Upper lobe of left lung (tissue), 6 donors: ENCODE measurements at regions not wholly inside any gene's neighbourhood (a gene's known extent, or its start where the extent isn't known, plus 50 kb on each side); places are given as distances from the start of the nearest gene placed in this dataset.

Source experiments
- ATAC-seq, 2 donors: fragments of 200-7000 bp; cut with Tn5 transposase; one replicate each; pipeline ENCODE4 v1.9.1; 2022; ENCODE audit warnings: mild to moderate bottlenecking in 2 of 2, moderate library complexity in 2 of 2; ENCODE audit not compliant: low FRiP score in 2 of 2
- DNase-seq, 2 donors: peaks; one replicate each; pipeline ENCODE4 v3.0.0-alpha.2; 2019 to 2020
- H3K27ac ChIP-seq, 4 donors: fragments of 200-600 bp; sonication (generic); one replicate each; pipeline ENCODE4 v1.5.1; 2016 to 2019
- H3K27me3 ChIP-seq, 4 donors: fragments of 200-600 bp; sonication (generic); one replicate each; pipeline ENCODE4 v1.5.1; 2017 to 2019
- H3K36me3 ChIP-seq, 4 donors: fragments of 200-600 bp; sonication (generic); one replicate each; pipeline ENCODE4 v1.5.1; 2016 to 2019
- H3K4me1 ChIP-seq, 4 donors: fragments of 200-600 bp; sonication (generic); one replicate each; pipeline ENCODE4 v1.5.1; 2018 to 2019
- H3K4me3 ChIP-seq, 4 donors: fragments of 200-600 bp; sonication (generic); one replicate each; pipeline ENCODE4 v1.5.1; 2017 to 2019; ENCODE audit warnings: mild to moderate bottlenecking in 2 of 4, moderate library complexity in 1 of 4
- H3K9me3 ChIP-seq, 4 donors: fragments of 200-600 bp; sonication (generic); one replicate each; pipeline ENCODE4 v1.5.1; 2018 to 2019
- EP300 ChIP-seq, 4 donors: sonication (generic); formaldehyde crosslinking; IDR thresholded peaks; one replicate each; pipeline ENCODE4 v1.5.1; 2017; ENCODE audit warnings: antibody characterized with exemption in 4 of 4, control low read depth in 2 of 4
- POLR2A ChIP-seq, 4 donors: fragments of 450-650 bp; IDR thresholded peaks; one replicate each; pipeline ENCODE4 v1.5.1; 2016 to 2017; ENCODE audit warnings: antibody characterized with exemption in 4 of 4, mild to moderate bottlenecking in 2 of 4
- POLR2AphosphoS5 ChIP-seq, 2 donors: sonication (generic); formaldehyde crosslinking; IDR thresholded peaks; one replicate each; pipeline ENCODE4 v1.5.1; 2017; ENCODE audit warnings: antibody characterized with exemption in 2 of 2
- WGBS, 2 donors: methylation state at CpG; one replicate each; pipeline ENCODE4 v1.1.5; 2017 to 2018; 5-methylcytosine and 5-hydroxymethylcytosine counted together
- TF ChIP-seq, protein P1 (sequence below), 6 experiments: fragments of 450-650 bp in 4 of 6; fragments of 200-600 bp in 2 of 6; sonication (generic) in 2 of 6; IDR thresholded peaks; one replicate each; pipeline ENCODE4 v1.5.1; 2016 to 2019; ENCODE audit warnings: antibody characterized with exemption in 6 of 6
- donor health status: DM: no; HTN: no; CAD: no; lungs with moderate emphysema.
- donor health status: DM: no; HTN: yes; CAD: no; lungs with severe emphysema.

- Histone ChIP-seq H3K27me3 (no peaks in the 10 kb centered on the region), H3K9me3 (no peaks in the 10 kb centered on the region), H3K36me3 (no peaks in the 10 kb centered on the region), H3K4me3 (no peak overlapping the region), H3K27ac (no peak overlapping the region), H3K4me1 (no peaks in the 10 kb centered on the region)
- ATAC-seq (no peak), DNase-seq (no peak)
- WGBS, 2 donors = 62 to 63% methylated on average over 1 of the region's 1 CpG
- TF ChIP-seq EP300 (IDR thresholded peaks at IDR 0.05) (no peak), POLR2A (IDR thresholded peaks at IDR 0.05) (no peak), POLR2AphosphoS5 (IDR thresholded peaks at IDR 0.05) (no peak)
- TF ChIP-seq, protein P1, sequence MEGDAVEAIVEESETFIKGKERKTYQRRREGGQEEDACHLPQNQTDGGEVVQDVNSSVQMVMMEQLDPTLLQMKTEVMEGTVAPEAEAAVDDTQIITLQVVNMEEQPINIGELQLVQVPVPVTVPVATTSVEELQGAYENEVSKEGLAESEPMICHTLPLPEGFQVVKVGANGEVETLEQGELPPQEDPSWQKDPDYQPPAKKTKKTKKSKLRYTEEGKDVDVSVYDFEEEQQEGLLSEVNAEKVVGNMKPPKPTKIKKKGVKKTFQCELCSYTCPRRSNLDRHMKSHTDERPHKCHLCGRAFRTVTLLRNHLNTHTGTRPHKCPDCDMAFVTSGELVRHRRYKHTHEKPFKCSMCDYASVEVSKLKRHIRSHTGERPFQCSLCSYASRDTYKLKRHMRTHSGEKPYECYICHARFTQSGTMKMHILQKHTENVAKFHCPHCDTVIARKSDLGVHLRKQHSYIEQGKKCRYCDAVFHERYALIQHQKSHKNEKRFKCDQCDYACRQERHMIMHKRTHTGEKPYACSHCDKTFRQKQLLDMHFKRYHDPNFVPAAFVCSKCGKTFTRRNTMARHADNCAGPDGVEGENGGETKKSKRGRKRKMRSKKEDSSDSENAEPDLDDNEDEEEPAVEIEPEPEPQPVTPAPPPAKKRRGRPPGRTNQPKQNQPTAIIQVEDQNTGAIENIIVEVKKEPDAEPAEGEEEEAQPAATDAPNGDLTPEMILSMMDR (IDR thresholded peaks at IDR 0.05) = no peak
Measured at GRCh38 chr1:195076682-195077081, 1531.6 kb downstream of the KCNT2 start.

- Histone ChIP-seq H3K27ac (no peak overlapping the region), H3K36me3 (no peaks in the 10 kb centered on the region), H3K4me3 (no peak overlapping the region), H3K27me3 (no peaks in the 10 kb centered on the region), H3K9me3 (no peaks in the 10 kb centered on the region), H3K4me1 (no peaks in the 10 kb centered on the region)
- ATAC-seq (no peak), DNase-seq (no peak)
- WGBS, 2 donors = 82 to 93% methylated on average over 2 of the region's 2 CpGs
- TF ChIP-seq, protein P1 (IDR thresholded peaks at IDR 0.05) = no peak
- TF ChIP-seq POLR2AphosphoS5 (IDR thresholded peaks at IDR 0.05) (no peak), EP300 (IDR thresholded peaks at IDR 0.05) (no peak), POLR2A (IDR thresholded peaks at IDR 0.05) (no peak)
Measured at GRCh38 chr1:195075973-195076372, 1532.3 kb downstream of the KCNT2 start.

GRCh38 chr1:195071461-195071860 is 1536.8 kb downstream of the KCNT2 start:
- Histone ChIP-seq H3K36me3 (no peaks in the 10 kb centered on the region), H3K27me3 (no peaks in the 10 kb centered on the region), H3K4me1 (no peaks in the 10 kb centered on the region), H3K27ac (no peak overlapping the region), H3K9me3 (no peaks in the 10 kb centered on the region), H3K4me3 (no peak overlapping the region)
- no peak for DNase-seq
- TF ChIP-seq POLR2A (IDR thresholded peaks at IDR 0.05) = no peak
- TF ChIP-seq, protein P1 (IDR thresholded peaks at IDR 0.05) = no peak
- no peak for TF ChIP-seq POLR2AphosphoS5 (IDR thresholded peaks at IDR 0.05)
- no peak for TF ChIP-seq EP300 (IDR thresholded peaks at IDR 0.05)
- no peak for ATAC-seq
- WGBS, 2 donors = 73% methylated on average over 6 of the region's 6 CpGs

GRCh38 chr1:195065437-195065836 is 1542.8 kb downstream of the KCNT2 start:
- TF ChIP-seq, protein P1 (IDR thresholded peaks at IDR 0.05) = no peak
- TF ChIP-seq POLR2A (IDR thresholded peaks at IDR 0.05) (no peak), POLR2AphosphoS5 (IDR thresholded peaks at IDR 0.05) (no peak), EP300 (IDR thresholded peaks at IDR 0.05) (no peak)
- ATAC-seq = no peak
- Histone ChIP-seq H3K9me3 (no peaks in the 10 kb centered on the region), H3K27ac (no peak overlapping the region), H3K4me1 (no peaks in the 10 kb centered on the region), H3K36me3 (no peaks in the 10 kb centered on the region), H3K4me3 (no peak overlapping the region), H3K27me3 (no peaks in the 10 kb centered on the region)
- no peak for DNase-seq
- WGBS, 2 donors = 82 to 85% methylated on average over 5 of the region's 5 CpGs

DNA sequence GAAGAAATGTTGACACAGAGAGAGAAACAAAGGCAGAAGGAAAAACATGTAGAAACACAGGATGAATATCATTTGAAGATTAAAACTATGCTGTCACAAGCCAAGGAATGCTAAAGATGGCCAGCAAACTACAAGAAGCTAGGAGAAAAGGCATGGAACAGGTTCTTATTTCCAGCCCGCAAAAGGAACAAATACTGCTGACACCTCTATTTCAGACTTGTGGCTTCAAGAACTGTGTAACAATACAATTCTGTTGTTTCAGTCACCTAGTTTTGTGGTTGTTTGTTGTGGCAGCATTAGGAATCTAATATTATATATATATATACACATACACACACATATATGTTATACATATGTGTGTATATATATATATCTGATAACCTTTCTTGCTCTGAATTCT is 1543.9 kb downstream of the KCNT2 start:
- Histone ChIP-seq H3K27ac (no peak overlapping the region), H3K36me3 (no peaks in the 10 kb centered on the region), H3K4me3 (no peak overlapping the region), H3K27me3 (no peaks in the 10 kb centered on the region), H3K9me3 (no peaks in the 10 kb centered on the region), H3K4me1 (no peaks in the 10 kb centered on the region)
- 63 to 94% methylated on average over 1 of the region's 1 CpG for WGBS, 2 donors
- TF ChIP-seq, protein P1 (IDR thresholded peaks at IDR 0.05) = no peak
- TF ChIP-seq EP300 (IDR thresholded peaks at IDR 0.05) (no peak), POLR2A (IDR thresholded peaks at IDR 0.05) (no peak), POLR2AphosphoS5 (IDR thresholded peaks at IDR 0.05) (no peak)
- ATAC-seq (no peak), DNase-seq (no peak)
